Tibial nerve (tissue), 4 donors: ENCODE measurements at regions not wholly inside any gene's neighbourhood (a gene's known extent, or its start where the extent isn't known, plus 50 kb on each side); places are given as distances from the start of the nearest gene placed in this dataset.

ENCODE experiments used
- DNase-seq, 2 donors: peaks; one replicate each; pipeline ENCODE4 v3.0.0-alpha.2; 2019; ENCODE audit warnings: low spot score in 2 of 2
- H3K27ac ChIP-seq, 4 donors: fragments of 200-600 bp; sonication (generic) in 3 of 4; one replicate each; pipeline ENCODE4 v1.5.1; 2017 to 2019; ENCODE audit warnings: mild to moderate bottlenecking in 1 of 4
- H3K27me3 ChIP-seq, 2 donors: fragments of 200-600 bp; sonication (generic) in 1 of 2; one replicate each; pipeline versions ENCODE4 v1.5.1 to v1.6.0; 2017 to 2019
- H3K36me3 ChIP-seq, 3 donors: fragments of 200-600 bp; sonication (generic); one replicate each; pipeline ENCODE4 v1.5.1; 2018 to 2019
- H3K4me1 ChIP-seq, 4 donors: fragments of 200-600 bp; sonication (generic) in 3 of 4; one replicate each; pipeline ENCODE4 v1.5.1; 2017 to 2019
- H3K4me3 ChIP-seq, 4 donors: fragments of 200-600 bp; sonication (generic) in 3 of 4; one replicate each; pipeline ENCODE4 v1.5.1; 2017 to 2019; ENCODE audit warnings: mild to moderate bottlenecking in 1 of 4, moderate library complexity in 1 of 4
- H3K9me3 ChIP-seq, 4 donors: fragments of 200-600 bp; sonication (generic) in 3 of 4; one replicate each; pipeline ENCODE4 v1.5.1; 2017 to 2019
- CTCF ChIP-seq, 5 experiments: fragments of 200-600 bp in 3 of 5; fragments of 450-650 bp in 2 of 5; sonication (generic) in 3 of 5; IDR thresholded peaks; one replicate each; pipeline ENCODE4 v1.5.1; 2016 to 2019; ENCODE audit warnings: antibody characterized with exemption in 5 of 5, mild to moderate bottlenecking in 3 of 5, moderate library complexity in 2 of 5
- EP300 ChIP-seq, 2 donors: sonication (generic); formaldehyde crosslinking; IDR thresholded peaks; one replicate each; pipeline ENCODE4 v1.6.1; 2017; ENCODE audit warnings: antibody characterized with exemption in 2 of 2, mild to moderate bottlenecking in 1 of 2
- POLR2A ChIP-seq, 2 donors: fragments of 450-650 bp; IDR thresholded peaks; one replicate each; pipeline ENCODE4 v1.6.1; 2017; ENCODE audit warnings: antibody characterized with exemption in 2 of 2, mild to moderate bottlenecking in 2 of 2, moderate library complexity in 2 of 2
- WGBS, 2 donors: methylation state at CpG; one replicate each; pipeline ENCODE4 v1.1.5; 2018; 5-methylcytosine and 5-hydroxymethylcytosine counted together

GRCh38 chr2:52810460-52810859, 957.1 kb upstream of the CHAC2 start:
- Histone ChIP-seq H3K36me3 (no peaks in the 10 kb centered on the region), H3K9me3 (no peaks in the 10 kb centered on the region), H3K27ac (no peak overlapping the region), H3K4me1 (no peaks in the 10 kb centered on the region), H3K27me3 (no peaks in the 10 kb centered on the region), H3K4me3 (no peak overlapping the region)
- DNase-seq: no peak
- peak in 2 of 5 experiments; percentile 24 to 26 for TF ChIP-seq CTCF (IDR thresholded peaks at IDR 0.05)
- TF ChIP-seq POLR2A (IDR thresholded peaks at IDR 0.05): no peak
- WGBS, 2 donors: 34 to 36% methylated on average over 4 of the region's 4 CpGs

GRCh38 chr2:52805901-52806410, 961.6 kb upstream of the CHAC2 start:
- Histone ChIP-seq H3K27ac (no peak overlapping the region), H3K9me3 (peaks cover 0 to 15% (median 3%) of the 10 kb centered on the region in 4 donors), H3K4me1 (no peaks in the 10 kb centered on the region), H3K36me3 (no peaks in the 10 kb centered on the region), H3K27me3 (no peaks in the 10 kb centered on the region), H3K4me3 (no peak overlapping the region)
- TF ChIP-seq EP300 (IDR thresholded peaks at IDR 0.05) (no peak), CTCF (IDR thresholded peaks at IDR 0.05) (no peak), POLR2A (IDR thresholded peaks at IDR 0.05) (no peak)
- DNase-seq: no peak

DNA sequence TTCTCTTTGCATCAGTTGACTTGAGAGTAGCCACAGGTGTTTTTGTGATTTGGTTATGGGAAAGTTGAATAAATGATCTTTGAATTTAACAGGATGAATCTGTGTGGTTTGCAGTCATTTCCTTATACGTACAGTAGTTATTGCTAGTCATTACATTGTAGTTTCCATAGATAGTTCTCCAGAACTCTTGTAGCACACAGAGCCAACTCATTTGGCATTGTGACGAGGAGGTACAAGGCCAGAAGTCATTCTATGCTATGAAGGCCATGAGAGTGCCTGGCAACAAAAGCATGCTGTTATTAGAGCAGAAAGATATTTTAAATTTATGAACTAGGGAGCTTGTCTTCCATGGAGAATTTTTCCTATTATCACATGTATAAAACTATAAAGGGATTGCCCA, 973.0 kb upstream of the CHAC2 start:
- no peak for TF ChIP-seq POLR2A (IDR thresholded peaks at IDR 0.05)
- TF ChIP-seq EP300 (IDR thresholded peaks at IDR 0.05): no peak
- no peak for TF ChIP-seq CTCF (IDR thresholded peaks at IDR 0.05)
- no peak for DNase-seq
- H3K27me3 ChIP-seq: no peaks in the 10 kb centered on the region

GRCh38 chr2:52779446-52779845, 988.2 kb upstream of the CHAC2 start:
- no peaks in the 10 kb centered on the region for H3K36me3 ChIP-seq
- no peaks in the 10 kb centered on the region for H3K9me3 ChIP-seq
- DNase-seq: no peak
- no peak overlapping the region for H3K27ac ChIP-seq
- H3K4me3 ChIP-seq: no peak overlapping the region
- H3K4me1 ChIP-seq: no peaks in the 10 kb centered on the region
- no peaks in the 10 kb centered on the region for H3K27me3 ChIP-seq
- TF ChIP-seq POLR2A (IDR thresholded peaks at IDR 0.05) (no peak), EP300 (IDR thresholded peaks at IDR 0.05) (no peak), CTCF (IDR thresholded peaks at IDR 0.05) (no peak)
- 83 to 90% methylated on average over 5 of the region's 5 CpGs for WGBS, 2 donors

More for the DNA sequence above, 973.0 kb upstream of the CHAC2 start:
- 34 to 42% methylated on average over 2 of the region's 2 CpGs for WGBS, 2 donors
- H3K4me1 ChIP-seq: no peaks in the 10 kb centered on the region
- no peak overlapping the region for H3K4me3 ChIP-seq
- H3K9me3 ChIP-seq: peaks cover 0 to 14% (median 2%) of the 10 kb centered on the region in 4 donors
- no peak overlapping the region for H3K27ac ChIP-seq
- H3K36me3 ChIP-seq: no peaks in the 10 kb centered on the region

DNA sequence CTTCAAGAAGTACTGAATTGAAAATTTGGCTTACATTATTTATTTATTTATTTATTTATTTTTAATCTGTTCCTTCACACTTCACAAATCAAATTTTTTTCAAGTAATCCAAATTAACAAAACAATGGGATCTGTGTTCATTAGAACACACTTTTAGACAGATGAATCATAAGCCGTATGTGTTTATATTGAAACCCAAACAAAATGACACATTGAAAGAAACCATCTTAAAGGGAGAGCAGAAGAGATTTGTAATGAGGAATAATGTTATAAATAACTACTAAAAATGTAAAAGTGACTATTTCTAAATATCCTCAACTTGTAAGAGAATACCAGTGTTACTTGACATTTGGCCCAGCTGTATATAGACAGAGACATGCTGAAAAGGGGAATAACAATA, 991.0 kb upstream of the CHAC2 start:
- no peak for TF ChIP-seq EP300 (IDR thresholded peaks at IDR 0.05)
- TF ChIP-seq CTCF (IDR thresholded peaks at IDR 0.05): no peak
- TF ChIP-seq POLR2A (IDR thresholded peaks at IDR 0.05): no peak
- DNase-seq: no peak
- no peaks in the 10 kb centered on the region for H3K36me3 ChIP-seq
- H3K4me1 ChIP-seq: no peaks in the 10 kb centered on the region
- H3K27ac ChIP-seq: no peak overlapping the region
- no peak overlapping the region for H3K4me3 ChIP-seq
- no peaks in the 10 kb centered on the region for H3K27me3 ChIP-seq
- H3K9me3 ChIP-seq: no peaks in the 10 kb centered on the region
- 63 to 77% methylated on average over 1 of the region's 1 CpG for WGBS, 2 donors
